Endothelial cell of umbilical vein (primary cell): ENCODE measurements at regions not wholly inside any gene's neighbourhood (a gene's known extent, or its start where the extent isn't known, plus 50 kb on each side); places are given as distances from the start of the nearest gene placed in this dataset.

Source experiments
- EZH2 ChIP-seq: IDR thresholded peaks from 2 replicates; pipeline ENCODE4 v1.6.1; 2012; ENCODE audit warnings: borderline replicate concordance, low read depth, mild to moderate bottlenecking, moderate library complexity, low read length, inconsistent platforms; ENCODE audit not compliant: severe bottlenecking
- FOS ChIP-seq: IDR thresholded peaks from 2 replicates; pipeline ENCODE4 v1.6.1; 2011; ENCODE audit warnings: mild to moderate bottlenecking, low read length, moderate library complexity, borderline replicate concordance; ENCODE audit not compliant: insufficient read depth
- GATA2 ChIP-seq: IDR thresholded peaks from 2 replicates; pipeline ENCODE4 v1.7.0; 2011; ENCODE audit warnings: low read depth, mild to moderate bottlenecking, moderate library complexity, mixed read lengths, low read length; ENCODE audit not compliant: insufficient read length, insufficient read depth
- JUN ChIP-seq: IDR thresholded peaks from 2 replicates; pipeline ENCODE4 v1.6.1; 2011; ENCODE audit warnings: borderline replicate concordance, low read depth; ENCODE audit not compliant: insufficient read length, insufficient read depth
- MAX ChIP-seq: IDR thresholded peaks from 2 replicates; pipeline ENCODE4 v1.6.1; 2011; ENCODE audit not compliant: insufficient read depth, insufficient read length
- MYC ChIP-seq: IDR thresholded peaks from one replicate; pipeline ENCODE4 v1.6.1; 2011; ENCODE audit warnings: mild to moderate bottlenecking, low read depth, low read length
- POLR2A ChIP-seq: IDR thresholded peaks from 2 replicates; pipeline ENCODE4 v1.6.1; 2012; ENCODE audit warnings: low read depth, mild to moderate bottlenecking, control low read depth, low read length
- POLR2AphosphoS5 ChIP-seq: IDR thresholded peaks from 2 replicates; pipeline ENCODE4 v1.6.1; 2012; ENCODE audit warnings: low read depth, mild to moderate bottlenecking, control low read depth, low read length, moderate library complexity; ENCODE audit not compliant: insufficient read depth
- TF ChIP-seq, protein P1 (sequence below), 2 donors: IDR thresholded peaks; 1 replicate in 1 of 2; 2 replicates in 1 of 2; pipeline ENCODE4 v1.5.1; 2011; ENCODE audit warnings: low read length in 2 of 2, mild to moderate bottlenecking in 2 of 2, moderate library complexity in 2 of 2, control low read depth in 1 of 2, inconsistent platforms in 1 of 2, low read depth in 1 of 2; ENCODE audit not compliant: insufficient read depth in 1 of 2; ENCODE audit errors: extremely low read depth in 1 of 2

- TF ChIP-seq, protein P1, sequence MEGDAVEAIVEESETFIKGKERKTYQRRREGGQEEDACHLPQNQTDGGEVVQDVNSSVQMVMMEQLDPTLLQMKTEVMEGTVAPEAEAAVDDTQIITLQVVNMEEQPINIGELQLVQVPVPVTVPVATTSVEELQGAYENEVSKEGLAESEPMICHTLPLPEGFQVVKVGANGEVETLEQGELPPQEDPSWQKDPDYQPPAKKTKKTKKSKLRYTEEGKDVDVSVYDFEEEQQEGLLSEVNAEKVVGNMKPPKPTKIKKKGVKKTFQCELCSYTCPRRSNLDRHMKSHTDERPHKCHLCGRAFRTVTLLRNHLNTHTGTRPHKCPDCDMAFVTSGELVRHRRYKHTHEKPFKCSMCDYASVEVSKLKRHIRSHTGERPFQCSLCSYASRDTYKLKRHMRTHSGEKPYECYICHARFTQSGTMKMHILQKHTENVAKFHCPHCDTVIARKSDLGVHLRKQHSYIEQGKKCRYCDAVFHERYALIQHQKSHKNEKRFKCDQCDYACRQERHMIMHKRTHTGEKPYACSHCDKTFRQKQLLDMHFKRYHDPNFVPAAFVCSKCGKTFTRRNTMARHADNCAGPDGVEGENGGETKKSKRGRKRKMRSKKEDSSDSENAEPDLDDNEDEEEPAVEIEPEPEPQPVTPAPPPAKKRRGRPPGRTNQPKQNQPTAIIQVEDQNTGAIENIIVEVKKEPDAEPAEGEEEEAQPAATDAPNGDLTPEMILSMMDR (IDR thresholded peaks at IDR 0.05; ENCODE audit: extremely low read depth in 1 of 2, insufficient read depth in 1 of 2, low read depth in 1 of 2, low read length in 2 of 2): no peak
- TF ChIP-seq POLR2A: no peak
- no peak for TF ChIP-seq POLR2AphosphoS5
- TF ChIP-seq JUN: no peak
- TF ChIP-seq MAX: no peak
- TF ChIP-seq MYC: no peak
- TF ChIP-seq GATA2: no peak
- no peak for TF ChIP-seq EZH2
- TF ChIP-seq FOS: no peak
Observed at GRCh38 chr11:27807596-27807995, 107.3 kb upstream of the BDNF start.
